AG10803 (cell line): ENCODE measurements at regions not wholly inside any gene's neighbourhood (a gene's known extent, or its start where the extent isn't known, plus 50 kb on each side); places are given as distances from the start of the nearest gene placed in this dataset.

Experiments used
- DNase-seq: peaks from one replicate; pipeline ENCODE4 v3.0.0; 2010; ENCODE audit warnings: low read depth
- H3K4me3 ChIP-seq: 2 replicates; pipeline ENCODE4 v1.5.1; 2011; ENCODE audit warnings: mild to moderate bottlenecking, low read length, control low read depth
- CTCF ChIP-seq: conservative IDR thresholded peaks from 2 replicates; pipeline ENCODE4 v1.5.1; 2011; ENCODE audit warnings: mild to moderate bottlenecking, low read length, control low read depth, inconsistent platforms

GRCh38 chr2:18401471-18401870 is 159.0 kb downstream of the RDH14 start:
- TF ChIP-seq CTCF = no peak
- no peak for DNase-seq
- H3K4me3 ChIP-seq = no peak overlapping the region

- no peak for TF ChIP-seq CTCF
- DNase-seq = no peak
- H3K4me3 ChIP-seq = no peak overlapping the region
Observed at GRCh38 chr2:18399601-18400000, 160.9 kb downstream of the RDH14 start.

GRCh38 chr2:18398833-18399232 is 161.6 kb downstream of the RDH14 start:
- TF ChIP-seq CTCF = no peak
- H3K4me3 ChIP-seq = no peak overlapping the region
- peak; percentile 83 for DNase-seq

GRCh38 chr2:18396329-18397010 is 164.0 kb downstream of the RDH14 start:
- peak; percentile 38 for DNase-seq
- TF ChIP-seq CTCF = no peak
- H3K4me3 ChIP-seq = no peak overlapping the region

GRCh38 chr2:18395555-18395954 is 164.9 kb downstream of the RDH14 start:
- no peak for DNase-seq
- TF ChIP-seq CTCF = no peak
- no peak overlapping the region for H3K4me3 ChIP-seq

GRCh38 chr2:18387441-18388206 is 172.8 kb downstream of the RDH14 start:
- DNase-seq = peak; percentile 77
- H3K4me3 ChIP-seq = no peak overlapping the region
- peak; percentile 99 for TF ChIP-seq CTCF

GRCh38 chr2:18384242-18384641 is 176.2 kb downstream of the RDH14 start:
- no peak for DNase-seq
- no peak overlapping the region for H3K4me3 ChIP-seq
- no peak for TF ChIP-seq CTCF
